ENCODE measurements at regions not wholly inside any gene's neighbourhood (a gene's known extent, or its start where the extent isn't known, plus 50 kb on each side); places are given as distances from the start of the nearest gene placed in this dataset.

DNA sequence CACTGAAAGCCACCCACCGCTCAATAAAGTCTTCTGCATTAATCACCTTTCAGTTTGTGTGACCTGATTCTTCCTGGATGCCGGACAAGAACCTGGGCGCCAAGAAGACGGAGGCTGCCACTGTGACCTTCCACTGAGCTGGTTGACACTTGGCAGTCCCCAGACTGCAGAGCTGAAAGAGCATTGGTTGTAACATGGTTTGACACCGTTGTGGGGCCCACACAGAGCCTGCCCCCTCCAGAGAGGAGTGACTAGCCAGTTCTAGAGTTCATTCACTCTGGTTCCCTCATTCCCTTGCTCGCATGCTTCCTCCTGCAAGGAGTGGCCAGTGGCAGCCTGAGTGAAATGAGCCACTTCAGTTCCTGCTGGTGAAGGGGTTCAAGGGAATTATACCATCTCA is 86.2 kb upstream of the ANXA1 start:
- H3K36me3 ChIP-seq (ENCODE audit: insufficient read depth, low read length): no peaks in the 10 kb centered on the region

DNA sequence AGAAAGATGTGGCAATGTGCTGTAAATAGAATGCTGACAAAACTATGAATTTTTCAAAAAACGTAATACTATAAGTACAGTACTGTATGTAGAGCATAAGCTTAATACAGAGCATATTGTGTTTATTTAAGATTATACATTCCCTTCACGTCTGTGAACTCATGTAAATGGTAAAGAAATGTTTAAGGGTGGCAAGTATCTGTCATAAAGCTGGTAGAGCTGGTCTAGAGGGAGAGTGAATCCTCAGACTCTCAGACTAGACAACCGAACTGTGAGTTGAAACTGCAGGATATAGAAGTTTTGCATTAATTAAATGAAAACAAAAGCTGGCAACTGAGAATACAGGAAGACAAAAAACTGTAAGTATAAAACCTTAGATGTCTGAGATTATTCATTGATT is 87.3 kb upstream of the ANXA1 start:
- Mint-ChIP-seq H3K4me3 (no peak overlapping the region), H3K27me3 (peaks cover 10% of the 10 kb centered on the region), H3K27ac (no peak overlapping the region), H3K4me1 (ENCODE audit: low read depth) (no peaks in the 10 kb centered on the region), H3K9me3 (no peaks in the 10 kb centered on the region), H3K36me3 (ENCODE audit: low read depth) (no peaks in the 10 kb centered on the region)
- intact Hi-C loops (cut with DNase I, micrococcal nuclease): loop anchor here in 1 of 2 experiments (10.0 kb wide), 1 partner anchor 60 kb away; no protein-coding TSS in a partner anchor
- Histone ChIP-seq H3K9me3 (ENCODE audit: control insufficient read depth in 1 of 2, insufficient read depth in 1 of 2, low read length in 2 of 2) (peaks cover 0 to 3% of the 10 kb centered on the region in 2 experiments), H3K36me3 (ENCODE audit: insufficient read depth, low read length) (no peaks in the 10 kb centered on the region), H3K27ac (ENCODE audit: low read depth in 1 of 2, low read length in 2 of 2) (no peak overlapping the region), H3K4me1 (ENCODE audit: insufficient read depth, low read length) (no peaks in the 10 kb centered on the region), H3K27me3 (ENCODE audit: control insufficient read depth in 1 of 2, insufficient read depth in 2 of 2, low read length in 2 of 2) (peaks cover 0 to 3% of the 10 kb centered on the region in 2 experiments), H3K4me3 (ENCODE audit: low read length) (no peak overlapping the region)
- ChIA-PET POLR2A (no interaction called here), CTCF (no interaction called here)
- ATAC-seq (ENCODE audit: poor library complexity): no peak
- TF ChIP-seq, protein P1, sequence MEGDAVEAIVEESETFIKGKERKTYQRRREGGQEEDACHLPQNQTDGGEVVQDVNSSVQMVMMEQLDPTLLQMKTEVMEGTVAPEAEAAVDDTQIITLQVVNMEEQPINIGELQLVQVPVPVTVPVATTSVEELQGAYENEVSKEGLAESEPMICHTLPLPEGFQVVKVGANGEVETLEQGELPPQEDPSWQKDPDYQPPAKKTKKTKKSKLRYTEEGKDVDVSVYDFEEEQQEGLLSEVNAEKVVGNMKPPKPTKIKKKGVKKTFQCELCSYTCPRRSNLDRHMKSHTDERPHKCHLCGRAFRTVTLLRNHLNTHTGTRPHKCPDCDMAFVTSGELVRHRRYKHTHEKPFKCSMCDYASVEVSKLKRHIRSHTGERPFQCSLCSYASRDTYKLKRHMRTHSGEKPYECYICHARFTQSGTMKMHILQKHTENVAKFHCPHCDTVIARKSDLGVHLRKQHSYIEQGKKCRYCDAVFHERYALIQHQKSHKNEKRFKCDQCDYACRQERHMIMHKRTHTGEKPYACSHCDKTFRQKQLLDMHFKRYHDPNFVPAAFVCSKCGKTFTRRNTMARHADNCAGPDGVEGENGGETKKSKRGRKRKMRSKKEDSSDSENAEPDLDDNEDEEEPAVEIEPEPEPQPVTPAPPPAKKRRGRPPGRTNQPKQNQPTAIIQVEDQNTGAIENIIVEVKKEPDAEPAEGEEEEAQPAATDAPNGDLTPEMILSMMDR (IDR thresholded peaks at IDR 0.05): no peak
- no peak for DNase-seq

More for the DNA sequence above, 86.2 kb upstream of the ANXA1 start:
- Histone ChIP-seq H3K9me3 (ENCODE audit: control insufficient read depth in 1 of 2, insufficient read depth in 1 of 2, low read length in 2 of 2) (peaks cover 0 to 3% of the 10 kb centered on the region in 2 experiments), H3K4me1 (ENCODE audit: insufficient read depth, low read length) (no peaks in the 10 kb centered on the region), H3K27ac (ENCODE audit: low read depth in 1 of 2, low read length in 2 of 2) (no peak overlapping the region), H3K4me3 (ENCODE audit: low read length) (no peak overlapping the region), H3K27me3 (ENCODE audit: control insufficient read depth in 1 of 2, insufficient read depth in 2 of 2, low read length in 2 of 2) (peaks cover 0 to 3% of the 10 kb centered on the region in 2 experiments)
- Mint-ChIP-seq H3K27ac (no peak overlapping the region), H3K4me1 (ENCODE audit: low read depth) (no peaks in the 10 kb centered on the region), H3K27me3 (peaks cover 14% of the 10 kb centered on the region), H3K36me3 (ENCODE audit: low read depth) (no peaks in the 10 kb centered on the region), H3K4me3 (no peak overlapping the region), H3K9me3 (no peaks in the 10 kb centered on the region)
- DNase-seq: no peak
- intact Hi-C loops (cut with DNase I, micrococcal nuclease): loop anchor here in 1 of 2 experiments (10.0 kb wide), 1 partner anchor 59 kb away; no protein-coding TSS in a partner anchor
- TF ChIP-seq, protein P1 (IDR thresholded peaks at IDR 0.05): no peak
- ChIA-PET POLR2A (interaction anchor here (0.6 kb wide), 1 partner anchor 42 kb away, joined by 3 read pairs; no protein-coding TSS in a partner anchor), CTCF (no interaction called here)
- no peak for ATAC-seq (ENCODE audit: poor library complexity)

DNA sequence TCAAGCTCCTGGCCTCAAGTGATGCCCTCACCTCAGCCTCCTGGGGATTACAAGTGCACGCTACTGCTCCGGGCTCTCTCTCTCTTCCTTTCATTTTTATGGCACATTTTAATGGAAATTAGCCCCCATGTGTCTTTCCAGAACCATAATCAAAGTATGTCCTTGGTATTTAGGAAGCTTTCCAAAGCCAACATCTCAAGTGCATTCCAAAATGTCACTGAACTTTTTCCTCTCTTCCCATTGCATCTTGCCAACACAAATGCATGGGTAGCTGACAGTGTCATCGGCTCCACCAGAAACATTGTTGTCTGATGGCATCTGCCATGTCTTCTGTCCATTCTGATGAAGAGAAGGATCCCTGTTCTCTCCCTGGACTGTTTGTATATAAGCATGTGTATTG is 90.5 kb upstream of the ANXA1 start:
- no peak overlapping the region for H3K27ac Mint-ChIP-seq
- DNase-seq (no peak), ATAC-seq (ENCODE audit: poor library complexity) (no peak)
- H3K36me3 ChIP-seq (ENCODE audit: insufficient read depth, low read length): no peaks in the 10 kb centered on the region
- no peaks in the 10 kb centered on the region for H3K4me1 Mint-ChIP-seq (ENCODE audit: low read depth)
- H3K36me3 Mint-ChIP-seq (ENCODE audit: low read depth): no peaks in the 10 kb centered on the region
- no peak overlapping the region for H3K4me3 ChIP-seq (ENCODE audit: low read length)
- TF ChIP-seq, protein P1 (IDR thresholded peaks at IDR 0.05): no peak
- ChIA-PET POLR2A (no interaction called here), CTCF (interaction anchor here (0.6 kb wide), 1 partner anchor 149 kb away, joined by 3 read pairs; no protein-coding TSS in a partner anchor)
- peaks cover 3% of the 10 kb centered on the region in 2 experiments for H3K27me3 ChIP-seq (ENCODE audit: control insufficient read depth in 1 of 2, insufficient read depth in 2 of 2, low read length in 2 of 2)
- intact Hi-C loops (cut with DNase I, micrococcal nuclease): loop anchor here in 1 of 2 experiments (10.0 kb wide), 1 partner anchor 64 kb away; no protein-coding TSS in a partner anchor
- no peak overlapping the region for H3K27ac ChIP-seq (ENCODE audit: low read depth in 1 of 2, low read length in 2 of 2)
- no peaks in the 10 kb centered on the region for H3K4me1 ChIP-seq (ENCODE audit: insufficient read depth, low read length)
- peaks cover 4% of the 10 kb centered on the region for H3K27me3 Mint-ChIP-seq
- no peaks in the 10 kb centered on the region for H3K9me3 ChIP-seq (ENCODE audit: control insufficient read depth in 1 of 2, insufficient read depth in 1 of 2, low read length in 2 of 2)
- no peaks in the 10 kb centered on the region for H3K9me3 Mint-ChIP-seq
- H3K4me3 Mint-ChIP-seq: no peak overlapping the region
